GM21367 (cell line): ENCODE measurements at regions not wholly inside any gene's neighbourhood (a gene's known extent, or its start where the extent isn't known, plus 50 kb on each side); places are given as distances from the start of the nearest gene placed in this dataset.
"Not testable (repeated sequence)": the region's sequence is repeated elsewhere in the genome, so short reads cannot be mapped to it uniquely, and the experiment has no call there.

Source experiments
- ATAC-seq: cut with Tn5 transposase; IDR thresholded peaks from one replicate; pipeline ENCODE4 v1.9.1; 2021; ENCODE audit not compliant: unreplicated experiment

DNA sequence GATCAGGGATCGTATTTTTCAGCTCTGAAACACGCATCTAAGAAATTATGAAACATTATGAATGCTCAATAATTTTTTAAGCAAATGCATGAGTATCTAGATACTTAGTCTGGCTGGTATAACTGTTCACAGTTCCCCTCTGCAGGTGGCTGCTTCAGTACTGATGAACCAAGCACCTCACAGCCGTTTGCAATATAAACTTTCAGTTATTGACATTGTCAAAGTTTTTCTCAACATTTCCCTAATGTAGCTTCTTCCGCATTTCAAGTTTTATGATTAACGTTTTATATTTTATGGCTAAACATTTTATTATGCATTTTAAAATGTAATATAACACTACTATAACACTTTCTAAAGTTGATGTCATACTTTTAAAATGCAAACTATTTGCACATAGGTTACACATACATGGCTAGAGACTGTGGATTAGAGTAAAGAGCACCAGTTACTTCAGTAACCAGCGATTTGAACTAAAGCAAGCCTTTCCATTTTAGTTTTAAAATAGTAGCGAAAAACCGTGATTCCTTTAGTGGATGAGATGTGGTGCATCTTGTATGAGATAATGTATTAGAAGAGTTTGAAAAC, 495.4 kb downstream of the XIRP2 start:
- ATAC-seq = no peak

- no peak for ATAC-seq
These were observed 493.1 kb downstream of the XIRP2 start for GRCh38 chr2:167381349-167381748.

- ATAC-seq = no peak
These were observed 492.3 kb downstream of the XIRP2 start for GRCh38 chr2:167380555-167380954.

- ATAC-seq = no peak
These were observed 491.8 kb downstream of the XIRP2 start for GRCh38 chr2:167380094-167380493.

DNA sequence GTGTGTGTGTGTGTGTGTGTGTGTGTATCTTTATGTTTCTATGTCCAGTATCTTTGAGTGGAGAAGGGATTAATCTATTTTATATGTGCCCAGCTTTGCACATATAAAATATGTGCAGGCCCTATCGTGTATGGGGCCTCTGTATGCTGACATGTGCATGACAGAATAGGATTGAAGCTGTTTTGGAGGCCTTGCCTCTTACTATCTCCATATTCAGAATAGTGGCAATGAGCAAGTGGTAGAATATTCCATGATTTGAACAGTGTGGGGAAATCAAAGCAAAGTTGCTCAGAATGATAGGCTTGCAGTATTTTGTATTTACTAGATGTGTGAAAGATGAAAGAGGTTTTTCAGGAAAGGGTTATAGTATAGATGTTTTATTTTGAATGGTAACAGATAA, 480.8 kb downstream of the XIRP2 start:
- no peak for ATAC-seq

- no peak for ATAC-seq
These were observed 480.1 kb downstream of the XIRP2 start for GRCh38 chr2:167368371-167368770.

- ATAC-seq = no peak
These were observed 476.9 kb downstream of the XIRP2 start for GRCh38 chr2:167365216-167365615.

DNA sequence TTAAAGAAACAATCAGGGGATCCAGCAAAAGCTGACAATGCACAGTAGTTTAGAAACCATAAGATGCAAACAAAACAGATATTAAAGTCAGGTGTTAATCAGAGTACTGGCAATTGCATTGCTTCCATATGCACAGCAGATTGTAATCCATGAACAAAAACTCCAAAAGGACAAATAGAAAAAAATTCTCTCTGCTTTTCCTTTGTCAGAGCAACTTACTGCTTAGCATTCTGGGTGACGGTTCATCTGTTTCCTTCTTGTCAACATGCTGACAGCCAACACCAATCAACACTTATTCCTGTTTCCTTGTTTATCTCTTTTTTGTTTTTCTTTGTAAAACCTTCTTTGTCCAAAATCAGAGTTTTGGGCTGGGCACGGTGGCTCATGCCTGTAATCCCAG, 473.1 kb downstream of the XIRP2 start:
- ATAC-seq = no peak

DNA sequence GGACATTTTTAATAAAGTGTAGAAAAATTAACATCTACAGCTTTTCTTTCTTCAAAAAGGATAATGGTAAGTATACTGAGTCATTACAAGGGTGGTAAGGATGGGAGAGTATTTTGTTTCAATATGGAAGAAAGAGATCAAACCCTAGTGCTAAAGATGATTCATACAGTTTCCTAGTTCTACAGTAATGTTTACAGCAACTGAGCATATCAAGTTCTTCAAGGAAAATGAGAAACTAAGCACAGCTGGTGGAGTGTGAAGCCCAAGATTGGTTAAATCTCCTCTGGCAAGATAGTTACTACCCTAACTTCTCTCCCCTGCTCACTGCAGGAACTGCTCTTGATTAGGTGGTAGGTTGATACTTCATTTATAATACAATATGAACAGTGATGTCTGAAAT, 467.5 kb downstream of the XIRP2 start:
- ATAC-seq = no peak

- no peak for ATAC-seq
These were observed 465.5 kb downstream of the XIRP2 start for GRCh38 chr2:167353605-167354280.

- ATAC-seq = no peak
These were observed 457.3 kb downstream of the XIRP2 start for GRCh38 chr2:167345559-167345958.

GRCh38 chr2:167342769-167343168, 454.5 kb downstream of the XIRP2 start:
- ATAC-seq = no peak

- ATAC-seq = no peak
These were observed 452.0 kb downstream of the XIRP2 start for GRCh38 chr2:167340322-167340721.

GRCh38 chr2:167336213-167336612, 447.9 kb downstream of the XIRP2 start:
- ATAC-seq = no peak

DNA sequence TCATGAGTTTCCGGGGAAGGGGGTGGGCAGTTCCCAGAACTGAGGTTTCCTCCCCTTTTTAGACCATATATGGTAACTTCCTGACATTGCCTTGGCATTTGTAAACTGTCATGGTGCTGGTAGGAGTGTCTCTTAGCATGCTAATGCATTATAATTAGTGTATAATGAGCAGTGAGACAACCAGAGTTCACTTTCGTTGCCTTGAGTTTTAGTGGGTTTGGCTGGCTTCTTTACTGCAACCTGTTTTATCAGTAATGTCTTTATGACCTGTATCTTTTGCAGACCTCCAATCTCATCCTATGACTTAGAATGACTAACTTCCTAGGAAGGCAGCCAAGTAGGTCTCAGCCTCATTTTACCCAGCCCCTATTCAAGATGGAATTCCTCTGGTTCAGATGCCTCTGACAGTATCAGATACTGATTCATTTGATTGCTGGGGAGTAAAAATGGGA, 447.3 kb downstream of the XIRP2 start:
- no peak for ATAC-seq

DNA sequence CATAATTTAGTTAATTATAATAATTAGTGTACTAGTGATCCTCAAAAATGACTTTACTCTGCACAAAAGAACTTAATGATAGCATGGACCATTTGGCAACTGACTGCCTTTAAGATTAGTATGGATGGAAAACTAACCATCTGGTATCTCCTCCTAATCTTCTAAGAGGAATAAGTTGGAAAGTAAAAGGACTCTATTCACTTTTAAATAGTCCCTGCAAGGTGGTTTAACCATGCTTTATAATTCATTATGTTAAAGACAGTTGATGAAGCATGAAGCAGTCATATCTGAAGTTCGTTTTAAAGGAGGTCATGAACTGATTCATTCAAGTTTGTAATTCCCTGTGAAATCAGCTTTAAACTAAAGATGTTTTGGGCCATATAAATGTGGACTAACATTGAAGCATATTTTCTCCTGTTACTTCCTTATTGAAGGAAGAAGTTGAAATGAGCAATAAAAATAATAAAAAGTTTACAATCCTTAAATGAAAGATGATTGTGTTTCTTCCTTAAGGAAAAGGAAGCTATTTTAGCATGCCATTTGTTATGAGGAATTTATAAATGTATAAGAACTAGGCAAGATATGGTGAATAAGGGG, 446.0 kb downstream of the XIRP2 start:
- ATAC-seq = no peak

GRCh38 chr2:167333245-167333644, 445.0 kb downstream of the XIRP2 start:
- no peak for ATAC-seq

DNA sequence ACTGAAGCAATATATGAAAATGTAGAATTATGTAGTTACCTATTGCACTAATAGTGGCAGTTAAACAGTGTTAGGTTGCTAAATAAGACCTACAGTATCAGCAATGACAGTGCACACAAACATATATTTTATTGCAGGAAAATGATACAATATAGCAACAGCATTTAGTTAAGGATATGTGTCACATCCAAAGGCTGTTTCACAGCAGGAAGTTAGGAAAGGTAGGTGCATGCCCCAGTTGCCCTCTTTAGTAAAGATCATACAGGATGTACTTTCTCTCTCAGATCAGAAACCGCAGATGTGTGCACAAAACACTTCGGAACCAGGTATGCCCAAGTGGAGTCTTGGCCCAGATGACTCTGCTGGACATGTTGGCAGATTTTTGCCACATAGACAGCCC, 444.1 kb downstream of the XIRP2 start:
- no peak for ATAC-seq

- ATAC-seq = peak; percentile 76
These were observed 443.5 kb downstream of the XIRP2 start for GRCh38 chr2:167331636-167332232.

DNA sequence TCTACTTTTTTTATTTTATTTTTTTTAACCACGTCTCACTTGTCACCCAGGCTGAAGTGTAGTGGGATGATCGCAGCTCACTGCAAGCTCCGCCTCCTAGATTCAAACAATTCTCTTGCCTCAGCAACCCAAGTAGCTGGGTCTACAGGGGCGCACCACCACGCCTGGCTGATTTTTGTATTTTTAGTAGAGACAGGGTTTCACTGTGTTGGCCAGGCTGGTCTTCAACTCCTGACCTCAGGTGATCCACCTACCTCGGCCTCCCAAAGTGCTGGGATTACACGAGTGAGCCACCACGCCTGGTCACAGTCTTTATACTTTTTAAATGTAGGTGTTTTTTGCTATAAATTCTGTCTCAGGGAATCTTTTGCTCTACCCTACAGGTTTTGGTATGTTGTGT, 440.5 kb downstream of the XIRP2 start:
- not testable (repeated sequence) for ATAC-seq

GRCh38 chr2:167322795-167323194, 434.5 kb downstream of the XIRP2 start:
- no peak for ATAC-seq

DNA sequence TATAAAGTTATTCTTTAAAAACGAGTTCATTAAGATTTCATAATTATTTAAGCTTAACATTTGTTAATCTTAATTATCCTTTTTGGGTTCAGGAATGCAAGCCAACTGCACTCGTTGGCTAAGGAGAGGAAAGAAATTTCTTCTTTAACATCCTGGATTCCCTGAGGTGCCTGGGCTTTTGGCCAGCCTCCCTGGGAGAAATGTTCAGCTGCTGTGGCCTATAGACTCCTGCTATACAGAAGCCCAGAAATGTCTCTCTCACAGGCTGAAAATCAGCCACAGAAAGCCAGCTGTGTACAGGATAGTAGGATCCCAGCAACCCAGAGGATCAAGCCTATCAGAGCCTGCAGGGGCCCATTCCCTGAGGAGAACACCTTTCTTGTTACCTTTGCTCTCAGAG, 430.3 kb downstream of the XIRP2 start:
- no peak for ATAC-seq
